ENCODE measurements at regions not wholly inside any gene's neighbourhood (a gene's known extent, or its start where the extent isn't known, plus 50 kb on each side); places are given as distances from the start of the nearest gene placed in this dataset.

- TF ChIP-seq SRF (IDR thresholded peaks at IDR 0.05; ENCODE audit: low read depth): no peak
- TF ChIP-seq CTCF (IDR thresholded peaks at IDR 0.05 in 2 of 3, conservative IDR thresholded peaks at IDR 0.05 in 1 of 3; ENCODE audit: borderline replicate concordance in 1 of 3, insufficient read depth in 1 of 3, low read depth in 2 of 3, low read length in 2 of 3): no peak
- no peak for TF ChIP-seq POLR2A (IDR thresholded peaks at IDR 0.05; ENCODE audit: borderline replicate concordance, extremely low read depth, insufficient read depth, insufficient read length)
- no peak for TF ChIP-seq POLR2AphosphoS5 (IDR thresholded peaks at IDR 0.05; ENCODE audit: low read depth, low read length)
- TF ChIP-seq REST (IDR thresholded peaks at IDR 0.05; ENCODE audit: low read depth): no peak
- TF ChIP-seq EGR1 (IDR thresholded peaks at IDR 0.05; ENCODE audit: low read depth): no peak
- TF ChIP-seq ZFX (IDR thresholded peaks at IDR 0.05): no peak
- no peak for TF ChIP-seq RAD21 (IDR thresholded peaks at IDR 0.05; ENCODE audit: low read depth)
- TF ChIP-seq SIN3A (IDR thresholded peaks at IDR 0.05; ENCODE audit: low read depth): no peak
- TF ChIP-seq ELF1 (IDR thresholded peaks at IDR 0.05; ENCODE audit: borderline replicate concordance, low read depth): no peak
- TF ChIP-seq CEBPB (IDR thresholded peaks at IDR 0.05; ENCODE audit: low read depth): no peak
- no peak for TF ChIP-seq EZH2phosphoT487 (IDR thresholded peaks at IDR 0.05; ENCODE audit: borderline replicate concordance)
- no peak for TF ChIP-seq EZH2 (IDR thresholded peaks at IDR 0.05)
- TF ChIP-seq ATF3 (IDR thresholded peaks at IDR 0.05): no peak
Observed at GRCh38 chr3:66620296-66620695, 119.5 kb upstream of the LRIG1 start.

Measured in HCT116 (cell line).